GM12865 (cell line): ENCODE measurements at regions not wholly inside any gene's neighbourhood (a gene's known extent, or its start where the extent isn't known, plus 50 kb on each side); places are given as distances from the start of the nearest gene placed in this dataset.
"Not testable (repeated sequence)": the region's sequence is repeated elsewhere in the genome, so short reads cannot be mapped to it uniquely, and the experiment has no call there.

Source experiments
- DNase-seq: peaks from one replicate; pipeline ENCODE4 v3.0.0; 2010; ENCODE audit warnings: low read depth
- H3K4me3 ChIP-seq: 2 replicates; pipeline ENCODE4 v1.5.1; 2011; ENCODE audit warnings: mild to moderate bottlenecking, low read depth, low read length, control low read depth
- CTCF ChIP-seq: IDR thresholded peaks from 2 replicates; pipeline ENCODE4 v1.5.1; 2011; ENCODE audit warnings: low read length, control low read depth, low read depth, inconsistent platforms; ENCODE audit not compliant: insufficient read depth; ENCODE audit errors: missing control alignments

DNA sequence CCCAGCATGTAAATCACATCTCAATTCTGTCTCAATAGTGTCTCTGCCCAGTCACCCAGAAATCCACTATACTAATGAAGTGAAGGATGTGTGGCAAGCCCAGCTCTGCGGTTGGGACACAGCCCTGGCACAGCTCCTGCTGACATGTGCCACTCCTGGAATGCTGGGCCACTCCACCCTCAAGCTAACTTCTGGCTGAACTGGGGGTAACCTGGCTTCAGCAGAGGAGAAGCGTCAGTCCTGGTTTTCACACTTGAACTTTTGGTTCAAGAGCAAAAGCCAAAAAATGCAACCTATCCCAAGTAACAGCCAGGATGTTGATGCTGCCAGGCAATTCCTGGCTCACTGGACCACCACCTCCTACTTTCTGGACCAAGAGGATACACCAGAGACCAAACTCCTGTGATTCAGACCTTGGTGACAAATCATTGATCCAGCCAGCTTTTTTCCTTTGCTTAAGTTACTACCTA is 86.4 kb downstream of the ARRDC3 start:
- no peak for TF ChIP-seq CTCF
- H3K4me3 ChIP-seq, result no peak overlapping the region
- DNase-seq, result no peak

- DNase-seq, H3K4me3 ChIP-seq: not testable (repeated sequence)
Observed at GRCh38 chr5:91296102-91296501, 87.0 kb downstream of the ARRDC3 start.

DNA sequence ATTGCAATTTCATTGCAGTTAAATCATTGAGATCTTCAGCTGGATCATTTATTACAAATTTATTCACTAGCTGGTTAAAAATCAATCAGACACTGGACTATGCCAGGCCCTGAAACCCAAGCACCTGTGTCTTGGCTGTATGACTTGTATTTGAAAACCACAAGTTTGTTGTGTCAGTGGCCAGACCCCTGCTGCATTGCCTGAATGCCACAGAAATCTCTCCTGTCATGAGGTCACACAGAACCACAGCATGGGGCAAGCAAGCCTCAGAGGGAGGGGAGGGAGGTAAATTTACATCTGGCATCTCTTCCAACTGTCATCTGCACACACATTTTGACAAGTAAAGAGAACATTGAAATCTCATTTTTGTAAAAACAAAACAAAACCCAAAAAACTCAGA is 90.0 kb downstream of the ARRDC3 start:
- H3K4me3 ChIP-seq, result no peak overlapping the region
- no peak for TF ChIP-seq CTCF
- peak; percentile 71 for DNase-seq

- no peak for DNase-seq
- H3K4me3 ChIP-seq, result no peak overlapping the region
- TF ChIP-seq CTCF, result no peak
Observed at GRCh38 chr5:91291628-91292569, 91.2 kb downstream of the ARRDC3 start.

DNA sequence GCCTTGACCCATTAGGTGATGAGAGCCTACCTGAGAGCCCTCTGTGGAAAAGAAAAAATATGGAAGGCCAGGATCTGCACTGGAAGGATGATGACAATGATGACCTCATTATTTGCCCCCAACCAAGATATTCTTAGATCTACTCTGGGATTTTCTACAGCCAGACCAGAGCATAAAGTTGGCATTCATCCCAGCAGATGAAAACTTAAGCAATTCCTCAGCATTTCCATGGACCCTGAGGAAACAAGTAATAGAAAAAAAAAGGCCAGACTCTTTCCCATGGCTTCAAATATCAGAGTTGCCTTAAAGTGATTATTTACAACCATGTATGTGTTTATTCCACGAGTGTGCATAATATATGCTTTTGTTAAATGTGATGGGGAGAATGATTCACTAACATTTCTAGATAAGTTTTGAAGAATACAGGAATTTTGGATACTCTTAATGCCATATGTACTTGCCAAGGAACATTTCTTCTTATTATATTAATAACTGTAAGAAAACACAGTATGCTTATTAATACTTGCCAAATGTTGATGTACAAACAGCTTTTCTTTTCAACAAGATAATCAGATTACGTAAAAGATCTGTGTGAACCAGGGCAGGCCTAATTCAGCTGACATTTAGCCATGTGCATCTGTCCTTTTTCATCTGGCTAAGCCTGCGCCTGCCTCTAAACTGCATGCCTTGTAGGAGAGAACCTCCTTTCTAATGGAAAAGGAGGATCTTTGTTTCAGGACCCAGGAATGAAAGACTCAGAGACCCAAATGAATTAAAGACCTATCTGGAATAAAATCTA is 94.8 kb downstream of the ARRDC3 start:
- no peak for DNase-seq
- H3K4me3 ChIP-seq, result no peak overlapping the region
- TF ChIP-seq CTCF, result no peak

GRCh38 chr5:91285062-91285461 is 98.1 kb downstream of the ARRDC3 start:
- H3K4me3 ChIP-seq, DNase-seq: not testable (repeated sequence)

DNA sequence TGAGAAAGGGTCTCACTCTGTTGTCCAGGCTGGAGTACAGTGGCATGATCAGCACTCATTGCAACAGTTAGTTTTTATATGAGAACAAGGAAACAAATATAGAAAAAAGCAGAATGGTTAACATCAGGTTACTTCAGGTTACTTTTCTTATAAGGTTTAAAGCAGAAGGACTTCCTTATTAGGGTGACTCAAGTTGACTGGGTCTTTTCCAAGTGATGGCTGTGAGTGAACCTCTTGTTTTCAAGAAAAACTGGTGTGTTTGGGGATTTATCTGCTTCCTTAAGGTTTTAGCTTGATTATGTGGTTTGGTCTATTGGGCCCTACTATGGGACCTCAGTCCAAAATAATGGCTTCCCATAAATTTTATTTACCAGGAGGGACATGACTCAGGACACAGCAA is 99.2 kb downstream of the ARRDC3 start:
- DNase-seq, result no peak
- no peak for TF ChIP-seq CTCF
- H3K4me3 ChIP-seq, result no peak overlapping the region
